Endodermal cell (in vitro differentiated cells): ENCODE measurements at regions not wholly inside any gene's neighbourhood (a gene's known extent, or its start where the extent isn't known, plus 50 kb on each side); places are given as distances from the start of the nearest gene placed in this dataset.

Source experiments
- DNase-seq: peaks from one replicate; pipeline ENCODE4 v3.0.0-alpha.2; 2017
- H3K27ac ChIP-seq: 2 replicates; pipeline ENCODE4 v1.5.1; 2013; ENCODE audit warnings: mild to moderate bottlenecking, low read depth, low read length, moderate library complexity
- H3K27me3 ChIP-seq: 2 replicates; pipeline ENCODE4 v1.6.1; 2013; ENCODE audit warnings: mild to moderate bottlenecking, low read length, moderate library complexity; ENCODE audit not compliant: insufficient read depth, control insufficient read depth, poor library complexity, severe bottlenecking
- H3K36me3 ChIP-seq: 2 replicates; pipeline ENCODE4 v1.7.0; 2013; ENCODE audit warnings: mild to moderate bottlenecking, low read length, moderate library complexity; ENCODE audit not compliant: control insufficient read depth, insufficient read depth
- H3K4me1 ChIP-seq: one replicate; pipeline ENCODE4 v1.7.0; 2013; ENCODE audit warnings: low read length; ENCODE audit not compliant: control insufficient read depth, insufficient read depth
- H3K4me3 ChIP-seq: 2 replicates; pipeline ENCODE4 v1.5.1; 2013; ENCODE audit warnings: mild to moderate bottlenecking, low read length, moderate library complexity
- H3K9ac ChIP-seq: 2 replicates; pipeline ENCODE4 v1.6.1; 2013; ENCODE audit warnings: mild to moderate bottlenecking, low read length, moderate library complexity; ENCODE audit not compliant: poor library complexity, severe bottlenecking; ENCODE audit errors: extremely low read depth
- H3K9me3 ChIP-seq: 2 replicates; pipeline ENCODE4 v1.6.1; 2013; ENCODE audit warnings: mild to moderate bottlenecking, low read length, moderate library complexity; ENCODE audit not compliant: control insufficient read depth
- H3K27ac Mint-ChIP-seq: 2 replicates; pipeline ENCODE4 v1.8.0; 2020; ENCODE audit warnings: mixed read lengths
- H3K27me3 Mint-ChIP-seq: 2 replicates; pipeline ENCODE4 v1.8.0; 2021; ENCODE audit warnings: mild to moderate bottlenecking, mixed read lengths; ENCODE audit not compliant: insufficient read depth
- H3K36me3 Mint-ChIP-seq: 2 replicates; pipeline ENCODE4 v1.8.0; 2020; ENCODE audit warnings: low read depth, mixed read lengths
- H3K4me1 Mint-ChIP-seq: 2 replicates; pipeline ENCODE4 v1.8.0; 2020; ENCODE audit warnings: mixed read lengths
- H3K4me3 Mint-ChIP-seq: 2 replicates; pipeline ENCODE4 v1.8.0; 2020; ENCODE audit warnings: mild to moderate bottlenecking, moderate library complexity, mixed read lengths
- H3K9me3 Mint-ChIP-seq: 2 replicates; pipeline ENCODE4 v1.8.0; 2020; ENCODE audit warnings: mild to moderate bottlenecking, mixed read lengths
- WGBS, 2 experiments: methylation state at CpG; one replicate each; pipeline versions ENCODE4 v1.1.5 to v1.1.7; 2013; ENCODE audit warnings: missing lambda C conversion rate in 2 of 2, mixed read lengths in 1 of 2; ENCODE audit not compliant: insufficient coverage in 1 of 2, insufficient read length in 1 of 2; 5-methylcytosine and 5-hydroxymethylcytosine counted together
- TF ChIP-seq, protein P1 (sequence below): fragments of 200-600 bp; sonication (generic); conservative IDR thresholded peaks from 2 replicates; pipeline ENCODE4 v1.5.0; 2021; ENCODE audit warnings: antibody characterized with exemption, mild to moderate bottlenecking

- Mint-ChIP-seq H3K27me3 (no peaks in the 10 kb centered on the region), H3K4me1 (peaks cover 13% of the 10 kb centered on the region), H3K9me3 (no peaks in the 10 kb centered on the region), H3K27ac (no peak overlapping the region), H3K4me3 (no peak overlapping the region), H3K36me3 (no peaks in the 10 kb centered on the region)
- Histone ChIP-seq H3K9ac (no peak overlapping the region), H3K36me3 (no peaks in the 10 kb centered on the region), H3K27ac (no peak overlapping the region), H3K4me3 (no peak overlapping the region), H3K9me3 (no peaks in the 10 kb centered on the region), H3K4me1 (no peaks in the 10 kb centered on the region), H3K27me3 (no peaks in the 10 kb centered on the region)
- WGBS, 2 experiments = 98 to 99% methylated on average over 11 of the region's 11 CpGs
- TF ChIP-seq, protein P1, sequence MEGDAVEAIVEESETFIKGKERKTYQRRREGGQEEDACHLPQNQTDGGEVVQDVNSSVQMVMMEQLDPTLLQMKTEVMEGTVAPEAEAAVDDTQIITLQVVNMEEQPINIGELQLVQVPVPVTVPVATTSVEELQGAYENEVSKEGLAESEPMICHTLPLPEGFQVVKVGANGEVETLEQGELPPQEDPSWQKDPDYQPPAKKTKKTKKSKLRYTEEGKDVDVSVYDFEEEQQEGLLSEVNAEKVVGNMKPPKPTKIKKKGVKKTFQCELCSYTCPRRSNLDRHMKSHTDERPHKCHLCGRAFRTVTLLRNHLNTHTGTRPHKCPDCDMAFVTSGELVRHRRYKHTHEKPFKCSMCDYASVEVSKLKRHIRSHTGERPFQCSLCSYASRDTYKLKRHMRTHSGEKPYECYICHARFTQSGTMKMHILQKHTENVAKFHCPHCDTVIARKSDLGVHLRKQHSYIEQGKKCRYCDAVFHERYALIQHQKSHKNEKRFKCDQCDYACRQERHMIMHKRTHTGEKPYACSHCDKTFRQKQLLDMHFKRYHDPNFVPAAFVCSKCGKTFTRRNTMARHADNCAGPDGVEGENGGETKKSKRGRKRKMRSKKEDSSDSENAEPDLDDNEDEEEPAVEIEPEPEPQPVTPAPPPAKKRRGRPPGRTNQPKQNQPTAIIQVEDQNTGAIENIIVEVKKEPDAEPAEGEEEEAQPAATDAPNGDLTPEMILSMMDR = no peak
- DNase-seq = no peak
These were observed 840.9 kb downstream of the GALR1 start for GRCh38 chr18:78090584-78090983.

GRCh38 chr18:78092901-78093300, 843.3 kb downstream of the GALR1 start:
- DNase-seq = no peak
- no peaks in the 10 kb centered on the region for H3K9me3 ChIP-seq
- Mint-ChIP-seq H3K4me1 (peaks cover 13% of the 10 kb centered on the region), H3K4me3 (no peak overlapping the region), H3K27ac (no peak overlapping the region), H3K36me3 (no peaks in the 10 kb centered on the region), H3K27me3 (no peaks in the 10 kb centered on the region), H3K9me3 (peaks cover 7% of the 10 kb centered on the region)
- no peaks in the 10 kb centered on the region for H3K27me3 ChIP-seq
- TF ChIP-seq, protein P1 = no peak
- no peak overlapping the region for H3K9ac ChIP-seq
- no peak overlapping the region for H3K27ac ChIP-seq
- no peaks in the 10 kb centered on the region for H3K36me3 ChIP-seq
- WGBS, 2 experiments = 100% methylated on average over 2 of the region's 2 CpGs
- H3K4me1 ChIP-seq = no peaks in the 10 kb centered on the region
- no peak overlapping the region for H3K4me3 ChIP-seq

GRCh38 chr18:78099979-78100588, 850.4 kb downstream of the GALR1 start:
- TF ChIP-seq, protein P1 = no peak
- no peaks in the 10 kb centered on the region for H3K9me3 ChIP-seq
- H3K4me1 ChIP-seq = no peaks in the 10 kb centered on the region
- no peak overlapping the region for H3K4me3 Mint-ChIP-seq
- H3K27me3 Mint-ChIP-seq = no peaks in the 10 kb centered on the region
- no peak for DNase-seq
- H3K9me3 Mint-ChIP-seq = peaks cover 22% of the 10 kb centered on the region
- H3K27ac Mint-ChIP-seq = no peak overlapping the region
- 94 to 96% methylated on average over 12 to 15 of the region's 15 CpGs for WGBS, 2 experiments
- no peaks in the 10 kb centered on the region for H3K36me3 ChIP-seq
- no peaks in the 10 kb centered on the region for H3K27me3 ChIP-seq
- no peak overlapping the region for H3K27ac ChIP-seq
- no peak overlapping the region for H3K9ac ChIP-seq
- no peaks in the 10 kb centered on the region for H3K36me3 Mint-ChIP-seq
- peaks cover 1% of the 10 kb centered on the region for H3K4me1 Mint-ChIP-seq
- H3K4me3 ChIP-seq = no peak overlapping the region
